Hematopoietic multipotent progenitor cell (in vitro differentiated cells): ENCODE measurements at regions not wholly inside any gene's neighbourhood (a gene's known extent, or its start where the extent isn't known, plus 50 kb on each side); places are given as distances from the start of the nearest gene placed in this dataset.

Experiments
- DNase-seq, 3 donors: peaks; one replicate each; pipeline ENCODE4 v3.0.0-alpha.2; 2011 to 2015; ENCODE audit warnings: low read depth in 2 of 3, low spot score in 2 of 3

GRCh38 chr10:1873661-1874315 is 136.5 kb upstream of the ADARB2 start:
- DNase-seq, result no peak

GRCh38 chr10:1872151-1872726 is 134.9 kb upstream of the ADARB2 start:
- DNase-seq, result no peak

- DNase-seq, result no peak
Observed at GRCh38 chr10:1870491-1870890, 133.2 kb upstream of the ADARB2 start.

- no peak for DNase-seq
Observed at GRCh38 chr10:1869861-1870260, 132.5 kb upstream of the ADARB2 start.

- DNase-seq, result no peak
Observed at GRCh38 chr10:1860351-1860750, 123.0 kb upstream of the ADARB2 start.

GRCh38 chr10:1858547-1858946 is 121.2 kb upstream of the ADARB2 start:
- no peak for DNase-seq

GRCh38 chr10:1858048-1858447 is 120.7 kb upstream of the ADARB2 start:
- no peak for DNase-seq

- no peak for DNase-seq
Observed at GRCh38 chr10:1855911-1856310, 118.6 kb upstream of the ADARB2 start.

GRCh38 chr10:1854271-1854670 is 116.9 kb upstream of the ADARB2 start:
- no peak for DNase-seq

GRCh38 chr10:1853801-1854200 is 116.5 kb upstream of the ADARB2 start:
- DNase-seq, result no peak

GRCh38 chr10:1852841-1853240 is 115.5 kb upstream of the ADARB2 start:
- no peak for DNase-seq

GRCh38 chr10:1851762-1852161 is 114.4 kb upstream of the ADARB2 start:
- DNase-seq, result no peak

- DNase-seq, result no peak
Observed at GRCh38 chr10:1850971-1851527, 113.7 kb upstream of the ADARB2 start.

- no peak for DNase-seq
Observed at GRCh38 chr10:1847361-1847760, 110.0 kb upstream of the ADARB2 start.

- DNase-seq, result no peak
Observed at GRCh38 chr10:1846032-1846431, 108.7 kb upstream of the ADARB2 start.

GRCh38 chr10:1841759-1842158 is 104.4 kb upstream of the ADARB2 start:
- no peak for DNase-seq

- DNase-seq, result no peak
Observed at GRCh38 chr10:1829712-1830111, 92.4 kb upstream of the ADARB2 start.

- DNase-seq, result peak in 2 of 3 donors; percentile 8 to 62
Observed at GRCh38 chr10:1824928-1825327, 87.6 kb upstream of the ADARB2 start.

GRCh38 chr10:1814556-1814955 is 77.2 kb upstream of the ADARB2 start:
- no peak for DNase-seq

GRCh38 chr10:1809139-1809741 is 71.9 kb upstream of the ADARB2 start:
- DNase-seq, result peak in 2 of 3 donors; percentile 1 to 8

- no peak for DNase-seq
Observed at GRCh38 chr10:1807924-1808323, 70.6 kb upstream of the ADARB2 start.

GRCh38 chr10:1807196-1807595 is 69.9 kb upstream of the ADARB2 start:
- no peak for DNase-seq
